HUES64 (cell line): ENCODE measurements at regions not wholly inside any gene's neighbourhood (a gene's known extent, or its start where the extent isn't known, plus 50 kb on each side); places are given as distances from the start of the nearest gene placed in this dataset.
"Not testable (repeated sequence)": the region's sequence is repeated elsewhere in the genome, so short reads cannot be mapped to it uniquely, and the experiment has no call there.

Experiments used
- H3K27ac ChIP-seq: 2 replicates; pipeline ENCODE4 v1.7.0; 2013; ENCODE audit warnings: low read depth, low read length, inconsistent platforms
- H3K27me3 ChIP-seq: 2 replicates; pipeline ENCODE4 v1.6.1; 2013; ENCODE audit warnings: mild to moderate bottlenecking, low read length; ENCODE audit not compliant: insufficient read depth
- H3K36me3 ChIP-seq: 2 replicates; pipeline ENCODE4 v1.6.1; 2013; ENCODE audit warnings: mild to moderate bottlenecking, low read length; ENCODE audit not compliant: insufficient read depth
- H3K4me1 ChIP-seq: 2 replicates; pipeline ENCODE4 v1.6.1; 2013; ENCODE audit warnings: mild to moderate bottlenecking, low read length, moderate library complexity; ENCODE audit not compliant: insufficient read depth
- H3K4me3 ChIP-seq: 2 replicates; pipeline ENCODE4 v1.5.1; 2013; ENCODE audit warnings: mild to moderate bottlenecking, low read length, moderate library complexity
- H3K9ac ChIP-seq: 2 replicates; pipeline ENCODE4 v1.6.1; 2013; ENCODE audit warnings: mild to moderate bottlenecking, low read depth, low read length
- H3K9me3 ChIP-seq: 2 replicates; pipeline ENCODE4 v1.6.1; 2013; ENCODE audit warnings: low read depth, low read length; ENCODE audit not compliant: insufficient read depth
- WGBS: fragments of 150-250, 120-280 bp; methylation state at CpG from one replicate; pipeline ENCODE4 v1.1.7; 2013; ENCODE audit warnings: missing lambda C conversion rate; 5-methylcytosine and 5-hydroxymethylcytosine counted together

DNA sequence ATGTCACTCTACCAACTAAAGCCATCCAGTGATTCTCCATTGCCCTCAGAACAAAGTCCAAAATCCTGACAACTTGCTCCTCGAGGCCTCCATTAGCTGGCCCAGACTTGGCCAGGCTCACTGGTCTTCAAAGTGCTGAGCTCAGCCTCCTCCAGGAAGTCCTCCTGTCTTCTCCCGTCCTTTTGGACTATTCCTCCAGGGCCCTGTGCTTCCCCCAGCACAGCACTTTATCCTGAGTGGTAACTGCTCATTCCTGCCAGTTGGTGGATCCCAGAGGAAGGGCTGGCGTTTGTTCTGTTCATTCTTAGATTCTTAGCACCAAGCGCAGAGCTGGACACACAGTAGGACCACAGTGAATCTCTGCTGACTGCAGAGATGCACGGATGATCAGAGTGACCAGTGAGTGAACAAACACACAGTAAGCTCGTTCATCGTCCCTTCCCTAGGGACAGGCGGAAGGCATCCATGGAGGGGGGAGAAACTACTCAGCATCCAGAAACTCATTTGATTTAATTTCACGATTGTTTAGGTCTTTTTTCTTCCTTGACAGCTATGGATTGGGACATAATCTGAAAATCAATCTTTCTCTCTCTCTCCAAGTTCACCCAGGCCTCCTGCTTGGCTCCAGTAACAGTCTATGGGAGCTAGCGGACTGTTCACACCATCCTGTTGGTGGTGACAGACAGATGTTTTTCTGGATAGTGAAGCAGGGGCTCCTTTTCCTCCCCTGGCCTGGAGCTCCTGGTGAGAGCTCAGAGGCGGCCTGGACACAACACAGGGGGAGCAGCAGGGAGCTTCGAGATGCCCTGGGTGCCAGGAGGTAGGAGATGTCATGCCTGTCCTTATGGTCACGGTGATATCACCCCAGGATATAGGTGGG lies 180.2 kb downstream of the PTPRU start:
- Histone ChIP-seq H3K36me3 (no peaks in the 10 kb centered on the region), H3K4me3 (no peak overlapping the region), H3K4me1 (no peaks in the 10 kb centered on the region), H3K9ac (no peak overlapping the region), H3K27me3 (no peaks in the 10 kb centered on the region), H3K27ac (no peak overlapping the region), H3K9me3 (no peaks in the 10 kb centered on the region)
- 83% methylated on average over 13 of the region's 13 CpGs for WGBS

GRCh38 chr1:29415861-29416260 lies 179.5 kb downstream of the PTPRU start:
- H3K4me3 ChIP-seq = no peak overlapping the region
- no peak overlapping the region for H3K27ac ChIP-seq
- H3K4me1 ChIP-seq = no peaks in the 10 kb centered on the region
- no peaks in the 10 kb centered on the region for H3K36me3 ChIP-seq
- whole genome bisulfite sequencing = 81% methylated on average over 3 of the region's 3 CpGs
- H3K9ac ChIP-seq = no peak overlapping the region
- no peaks in the 10 kb centered on the region for H3K27me3 ChIP-seq
- no peaks in the 10 kb centered on the region for H3K9me3 ChIP-seq

DNA sequence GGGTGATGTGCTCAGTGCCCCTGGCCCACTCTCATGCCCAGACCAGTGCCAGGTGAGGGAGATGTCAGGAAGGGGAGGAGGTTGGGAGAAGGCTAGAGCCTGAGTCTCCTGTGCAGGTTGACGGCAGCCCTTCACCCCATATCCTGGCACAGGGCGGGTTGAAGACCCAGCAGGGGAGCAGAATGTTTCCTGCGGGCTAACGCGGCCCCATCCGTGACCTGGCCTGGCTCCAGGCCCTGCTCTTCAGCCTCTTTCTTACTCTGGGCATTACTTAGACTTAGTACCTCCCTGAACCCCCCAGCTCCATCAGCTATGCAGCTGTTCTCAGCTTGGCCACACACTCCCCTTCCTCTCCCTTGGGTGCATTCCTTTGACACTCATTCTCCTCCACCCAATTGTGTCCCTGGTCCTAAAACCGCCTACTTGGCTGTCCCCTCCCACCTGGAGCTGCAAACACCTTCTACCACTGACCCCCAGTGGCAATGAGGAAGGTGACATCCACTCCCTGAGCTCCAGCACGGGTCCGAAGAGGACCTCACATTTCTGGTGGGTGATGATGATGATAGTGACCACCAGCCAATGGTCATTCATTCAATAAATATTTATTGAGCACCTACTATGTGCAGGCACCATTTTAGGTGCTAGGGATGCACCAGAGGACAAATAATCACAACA lies 179.0 kb downstream of the PTPRU start:
- Histone ChIP-seq H3K4me1 (no peaks in the 10 kb centered on the region), H3K36me3 (no peaks in the 10 kb centered on the region), H3K27me3 (no peaks in the 10 kb centered on the region), H3K4me3 (no peak overlapping the region), H3K9ac (no peak overlapping the region), H3K27ac (no peak overlapping the region), H3K9me3 (no peaks in the 10 kb centered on the region)
- whole genome bisulfite sequencing = 74% methylated on average over 7 of the region's 9 CpGs

DNA sequence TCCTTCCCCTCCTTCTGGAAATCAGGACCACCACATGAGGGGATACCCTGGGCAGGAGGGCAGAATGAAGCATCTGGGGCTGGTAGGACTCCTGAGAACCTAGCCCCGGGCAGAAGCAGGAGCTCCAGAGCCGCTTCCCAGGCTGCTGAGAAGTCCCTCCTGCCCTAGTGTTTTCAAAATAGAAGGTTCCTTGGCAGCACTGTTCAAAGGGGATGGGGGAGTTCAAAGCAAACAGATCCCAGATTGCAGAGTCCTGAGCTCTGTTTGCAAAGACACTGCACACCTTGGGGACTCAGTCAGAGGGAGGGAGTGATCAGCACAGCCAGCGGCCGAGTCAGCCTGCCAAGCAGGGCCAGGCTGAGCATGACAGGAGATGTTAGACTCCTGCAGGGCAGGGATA lies 177.8 kb downstream of the PTPRU start:
- H3K27ac ChIP-seq = no peak overlapping the region
- no peaks in the 10 kb centered on the region for H3K36me3 ChIP-seq
- no peaks in the 10 kb centered on the region for H3K9me3 ChIP-seq
- WGBS = 85% methylated on average over 4 of the region's 4 CpGs
- no peak overlapping the region for H3K9ac ChIP-seq
- H3K4me1 ChIP-seq = no peaks in the 10 kb centered on the region
- H3K27me3 ChIP-seq = no peaks in the 10 kb centered on the region
- no peak overlapping the region for H3K4me3 ChIP-seq

GRCh38 chr1:29413661-29414060 lies 177.3 kb downstream of the PTPRU start:
- no peaks in the 10 kb centered on the region for H3K36me3 ChIP-seq
- 89% methylated on average over 10 of the region's 10 CpGs for WGBS
- no peaks in the 10 kb centered on the region for H3K4me1 ChIP-seq
- H3K9me3 ChIP-seq = no peaks in the 10 kb centered on the region
- no peak overlapping the region for H3K27ac ChIP-seq
- H3K27me3 ChIP-seq = no peaks in the 10 kb centered on the region
- H3K9ac ChIP-seq = no peak overlapping the region
- no peak overlapping the region for H3K4me3 ChIP-seq

- 87% methylated on average over 6 of the region's 6 CpGs for WGBS
- no peaks in the 10 kb centered on the region for H3K4me1 ChIP-seq
- no peak overlapping the region for H3K4me3 ChIP-seq
- no peak overlapping the region for H3K27ac ChIP-seq
- no peaks in the 10 kb centered on the region for H3K9me3 ChIP-seq
- H3K9ac ChIP-seq = no peak overlapping the region
- H3K36me3 ChIP-seq = no peaks in the 10 kb centered on the region
- 0 out of 2 replicates have a peak, but pooled peaks cover 1% of the 10 kb centered on the region for H3K27me3 ChIP-seq
These were observed 176.3 kb downstream of the PTPRU start for GRCh38 chr1:29412591-29412990.

DNA sequence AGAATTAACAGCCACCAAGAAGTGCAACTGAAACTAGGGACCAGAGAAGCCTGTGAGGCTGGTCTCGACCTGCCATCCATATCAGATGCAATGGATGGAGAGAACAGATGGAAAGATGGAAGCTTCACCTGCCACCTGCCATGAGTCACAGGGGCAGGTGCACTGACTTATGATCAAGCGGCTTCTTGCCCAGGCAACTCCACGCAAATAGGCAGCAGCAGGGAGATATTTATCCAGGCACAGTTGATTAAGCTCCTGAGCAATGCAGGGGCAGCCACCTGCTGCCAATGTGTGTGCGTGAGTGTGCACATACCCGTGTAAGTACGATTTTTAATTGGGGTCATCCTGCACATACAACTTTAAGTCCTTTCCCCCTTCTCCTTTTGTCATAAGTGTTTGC lies 174.2 kb downstream of the PTPRU start:
- Histone ChIP-seq H3K27ac (no peak overlapping the region), H3K9me3 (no peaks in the 10 kb centered on the region; the same call in 1 of the 2 replicates), H3K9ac (no peak overlapping the region), H3K36me3 (no peaks in the 10 kb centered on the region), H3K27me3 (0 out of 2 replicates have a peak, but pooled peaks cover 2% of the 10 kb centered on the region), H3K4me1 (no peaks in the 10 kb centered on the region), H3K4me3 (no peak overlapping the region)
- WGBS = 89% methylated on average over 6 of the region's 6 CpGs

GRCh38 chr1:29409616-29410015 lies 173.3 kb downstream of the PTPRU start:
- H3K4me1 ChIP-seq = no peaks in the 10 kb centered on the region
- H3K4me3 ChIP-seq = no peak overlapping the region
- no peak overlapping the region for H3K9ac ChIP-seq
- H3K27me3 ChIP-seq = 0 out of 2 replicates have a peak, but pooled peaks cover 2% of the 10 kb centered on the region
- peaks cover 5% of the 10 kb centered on the region for H3K9me3 ChIP-seq
- H3K36me3 ChIP-seq = no peaks in the 10 kb centered on the region
- H3K27ac ChIP-seq = no peak overlapping the region
- 94% methylated on average over 2 of the region's 2 CpGs for WGBS

DNA sequence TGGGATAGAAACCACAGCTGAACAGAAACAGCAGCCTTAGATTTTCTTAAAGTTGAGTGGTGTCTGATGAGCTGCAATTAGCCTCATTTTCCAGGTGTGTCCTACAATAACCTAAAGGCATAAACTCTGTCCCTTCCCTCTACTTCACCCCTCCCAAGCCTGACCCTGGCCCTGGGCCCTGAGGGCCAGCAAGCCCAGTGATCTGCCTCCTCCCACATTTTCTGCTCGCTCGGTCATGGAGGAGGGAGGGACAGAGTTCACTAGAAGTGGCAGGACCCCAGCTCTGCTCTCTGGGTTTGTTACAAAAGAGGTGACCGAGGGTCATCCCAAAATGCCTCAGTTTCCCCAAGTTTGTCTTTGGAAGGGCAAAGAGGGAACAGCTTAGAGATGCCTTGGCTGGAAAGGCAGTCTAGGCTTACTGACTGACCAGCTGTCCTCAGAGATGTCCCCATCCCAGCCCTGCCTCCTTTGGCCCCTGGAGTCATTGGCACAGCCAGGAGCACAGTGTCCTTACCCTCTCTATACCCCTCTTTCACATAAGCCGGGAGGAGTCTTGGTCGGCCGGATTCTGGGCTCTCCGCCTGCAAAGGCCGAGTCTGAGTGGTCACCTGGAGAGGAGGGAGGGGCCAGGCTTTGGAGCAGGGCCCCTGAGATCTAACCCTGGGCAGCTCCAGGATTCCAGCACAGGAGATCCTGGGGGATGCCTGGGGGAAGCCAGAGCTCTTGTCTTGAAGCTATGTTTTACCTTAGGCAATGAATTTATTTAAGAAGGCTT lies 172.7 kb downstream of the PTPRU start:
- WGBS = 83% methylated on average over 8 of the region's 8 CpGs
- no peaks in the 10 kb centered on the region for H3K36me3 ChIP-seq
- H3K9ac ChIP-seq = no peak overlapping the region
- H3K4me3 ChIP-seq = no peak overlapping the region
- H3K4me1 ChIP-seq = no peaks in the 10 kb centered on the region
- H3K27me3 ChIP-seq = 0 out of 2 replicates have a peak, but pooled peaks cover 2% of the 10 kb centered on the region
- H3K27ac ChIP-seq = no peak overlapping the region
- peaks cover 5% of the 10 kb centered on the region for H3K9me3 ChIP-seq

- H3K4me3 ChIP-seq = no peak overlapping the region
- H3K27ac ChIP-seq = no peak overlapping the region
- H3K9me3 ChIP-seq = peaks cover 5% of the 10 kb centered on the region
- H3K9ac ChIP-seq = no peak overlapping the region
- H3K36me3 ChIP-seq = no peaks in the 10 kb centered on the region
- H3K4me1 ChIP-seq = no peaks in the 10 kb centered on the region
- 86% methylated on average over 2 of the region's 2 CpGs for WGBS
- 0 out of 2 replicates have a peak, but pooled peaks cover 2% of the 10 kb centered on the region for H3K27me3 ChIP-seq
These were observed 170.5 kb downstream of the PTPRU start for GRCh38 chr1:29406814-29407213.

- not testable (repeated sequence) for H3K27me3 ChIP-seq, H3K9me3 ChIP-seq, H3K27ac ChIP-seq, H3K4me3 ChIP-seq, H3K9ac ChIP-seq, H3K36me3 ChIP-seq, H3K4me1 ChIP-seq
These were observed 163.9 kb downstream of the PTPRU start for GRCh38 chr1:29400203-29400602.
